ENCODE measurements at regions not wholly inside any gene's neighbourhood (a gene's known extent, or its start where the extent isn't known, plus 50 kb on each side); places are given as distances from the start of the nearest gene placed in this dataset.

DNA sequence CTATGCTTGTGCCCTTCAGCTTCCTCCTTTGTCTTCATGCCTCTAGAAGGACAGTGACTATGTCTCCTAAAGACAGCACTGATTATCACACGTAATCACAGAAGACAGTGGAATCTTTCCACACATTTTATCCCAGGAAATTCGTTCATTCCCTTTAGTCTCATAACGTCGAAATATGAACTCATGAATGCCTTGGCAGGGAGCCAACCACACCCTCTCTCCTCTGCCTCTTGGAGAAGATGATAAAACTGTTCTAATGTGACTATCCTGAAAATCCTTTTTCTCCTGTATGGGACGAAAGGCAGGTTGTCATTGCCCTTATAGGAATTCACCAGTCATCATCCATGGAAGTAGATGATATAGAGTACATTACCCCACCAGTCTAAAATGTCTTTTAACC, 726.6 kb upstream of the FANCL start:
- Histone ChIP-seq H3K27me3 (replicated peaks in 1 of 2; ENCODE audit: control insufficient read depth in 2 of 2, insufficient read depth in 2 of 2, low read length in 1 of 2) (no peaks in the 10 kb centered on the region), H3K36me3 (ENCODE audit: control insufficient read depth in 2 of 2, insufficient read depth in 2 of 2, low read length in 1 of 2) (no peaks in the 10 kb centered on the region), H4K20me1 (ENCODE audit: control insufficient read depth, insufficient read depth) (no peaks in the 10 kb centered on the region), H2AFZ (ENCODE audit: control insufficient read depth, low read depth, low read length) (no peak overlapping the region), H3K9ac (ENCODE audit: control insufficient read depth, insufficient read depth, low read length) (no peak overlapping the region), H3K27ac (ENCODE audit: control insufficient read depth, insufficient read depth) (no peak overlapping the region), H3K79me2 (ENCODE audit: control insufficient read depth, insufficient read depth, low read length) (no peaks in the 10 kb centered on the region), H3K9me3 (replicated peaks; ENCODE audit: control insufficient read depth, insufficient read depth, low read length) (no peaks in the 10 kb centered on the region), H3K4me2 (ENCODE audit: control insufficient read depth, insufficient read depth) (no peak overlapping the region), H3K4me3 (no peak overlapping the region), H3K4me1 (ENCODE audit: control insufficient read depth, insufficient read depth, low read length) (no peaks in the 10 kb centered on the region)
- DNase-seq (ENCODE audit: low read depth, low spot score) (no peak), ATAC-seq (no peak), FAIRE-seq (no peak)
- ChIA-PET CTCF (no interaction called here), POLR2A (no interaction called here), RAD21 (ENCODE audit: unreplicated experiment) (no interaction called here), SMC1A (ENCODE audit: uncharacterized antibody, unreplicated experiment) (no interaction called here)
- no TSS peak for BruUV-seq (replicated peaks)
- in situ Hi-C loops (cut with MboI): no loop called here
- intact Hi-C loops (cut with micrococcal nuclease; ENCODE audit: unreplicated experiment): no loop called here
- WGBS (ENCODE audit: insufficient coverage, insufficient replicate concordance, low lambda C conversion rate, missing lambda C conversion rate): 16% methylated on average over 5 of the region's 5 CpGs
- TF ChIP-seq SREBF2 (IDR thresholded peaks at IDR 0.05; ENCODE audit: low read length) (no peak), SPI1 (IDR thresholded peaks at IDR 0.05; ENCODE audit: borderline replicate concordance, insufficient read depth, low read depth, low read length) (no peak), SUZ12 (IDR thresholded peaks at IDR 0.05; ENCODE audit: unreplicated experiment) (no peak), MXI1 (IDR thresholded peaks at IDR 0.05; ENCODE audit: low read depth, low read length) (no peak), RAD21 (IDR thresholded peaks at IDR 0.05; ENCODE audit: insufficient read depth, low read depth, low read length) (no peak), RCOR1 (conservative IDR thresholded peaks at IDR 0.05; ENCODE audit: low read depth, low read length) (no peak), SP1 (IDR thresholded peaks at IDR 0.05; ENCODE audit: low read depth, low read length) (no peak), EGR1 (IDR thresholded peaks at IDR 0.05; ENCODE audit: borderline replicate concordance in 1 of 2, low read depth in 2 of 2, low read length in 2 of 2) (no peak), TAF1 (IDR thresholded peaks at IDR 0.05; ENCODE audit: borderline replicate concordance, low read depth, low read length) (no peak)
- TF ChIP-seq, protein P1, sequence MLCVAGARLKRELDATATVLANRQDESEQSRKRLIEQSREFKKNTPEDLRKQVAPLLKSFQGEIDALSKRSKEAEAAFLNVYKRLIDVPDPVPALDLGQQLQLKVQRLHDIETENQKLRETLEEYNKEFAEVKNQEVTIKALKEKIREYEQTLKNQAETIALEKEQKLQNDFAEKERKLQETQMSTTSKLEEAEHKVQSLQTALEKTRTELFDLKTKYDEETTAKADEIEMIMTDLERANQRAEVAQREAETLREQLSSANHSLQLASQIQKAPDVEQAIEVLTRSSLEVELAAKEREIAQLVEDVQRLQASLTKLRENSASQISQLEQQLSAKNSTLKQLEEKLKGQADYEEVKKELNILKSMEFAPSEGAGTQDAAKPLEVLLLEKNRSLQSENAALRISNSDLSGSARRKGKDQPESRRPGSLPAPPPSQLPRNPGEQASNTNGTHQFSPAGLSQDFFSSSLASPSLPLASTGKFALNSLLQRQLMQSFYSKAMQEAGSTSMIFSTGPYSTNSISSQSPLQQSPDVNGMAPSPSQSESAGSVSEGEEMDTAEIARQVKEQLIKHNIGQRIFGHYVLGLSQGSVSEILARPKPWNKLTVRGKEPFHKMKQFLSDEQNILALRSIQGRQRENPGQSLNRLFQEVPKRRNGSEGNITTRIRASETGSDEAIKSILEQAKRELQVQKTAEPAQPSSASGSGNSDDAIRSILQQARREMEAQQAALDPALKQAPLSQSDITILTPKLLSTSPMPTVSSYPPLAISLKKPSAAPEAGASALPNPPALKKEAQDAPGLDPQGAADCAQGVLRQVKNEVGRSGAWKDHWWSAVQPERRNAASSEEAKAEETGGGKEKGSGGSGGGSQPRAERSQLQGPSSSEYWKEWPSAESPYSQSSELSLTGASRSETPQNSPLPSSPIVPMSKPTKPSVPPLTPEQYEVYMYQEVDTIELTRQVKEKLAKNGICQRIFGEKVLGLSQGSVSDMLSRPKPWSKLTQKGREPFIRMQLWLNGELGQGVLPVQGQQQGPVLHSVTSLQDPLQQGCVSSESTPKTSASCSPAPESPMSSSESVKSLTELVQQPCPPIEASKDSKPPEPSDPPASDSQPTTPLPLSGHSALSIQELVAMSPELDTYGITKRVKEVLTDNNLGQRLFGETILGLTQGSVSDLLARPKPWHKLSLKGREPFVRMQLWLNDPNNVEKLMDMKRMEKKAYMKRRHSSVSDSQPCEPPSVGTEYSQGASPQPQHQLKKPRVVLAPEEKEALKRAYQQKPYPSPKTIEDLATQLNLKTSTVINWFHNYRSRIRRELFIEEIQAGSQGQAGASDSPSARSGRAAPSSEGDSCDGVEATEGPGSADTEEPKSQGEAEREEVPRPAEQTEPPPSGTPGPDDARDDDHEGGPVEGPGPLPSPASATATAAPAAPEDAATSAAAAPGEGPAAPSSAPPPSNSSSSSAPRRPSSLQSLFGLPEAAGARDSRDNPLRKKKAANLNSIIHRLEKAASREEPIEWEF (IDR thresholded peaks at IDR 0.05; ENCODE audit: insufficient replicate concordance, low read depth, low read length): no peak
- TF ChIP-seq, protein P2, sequence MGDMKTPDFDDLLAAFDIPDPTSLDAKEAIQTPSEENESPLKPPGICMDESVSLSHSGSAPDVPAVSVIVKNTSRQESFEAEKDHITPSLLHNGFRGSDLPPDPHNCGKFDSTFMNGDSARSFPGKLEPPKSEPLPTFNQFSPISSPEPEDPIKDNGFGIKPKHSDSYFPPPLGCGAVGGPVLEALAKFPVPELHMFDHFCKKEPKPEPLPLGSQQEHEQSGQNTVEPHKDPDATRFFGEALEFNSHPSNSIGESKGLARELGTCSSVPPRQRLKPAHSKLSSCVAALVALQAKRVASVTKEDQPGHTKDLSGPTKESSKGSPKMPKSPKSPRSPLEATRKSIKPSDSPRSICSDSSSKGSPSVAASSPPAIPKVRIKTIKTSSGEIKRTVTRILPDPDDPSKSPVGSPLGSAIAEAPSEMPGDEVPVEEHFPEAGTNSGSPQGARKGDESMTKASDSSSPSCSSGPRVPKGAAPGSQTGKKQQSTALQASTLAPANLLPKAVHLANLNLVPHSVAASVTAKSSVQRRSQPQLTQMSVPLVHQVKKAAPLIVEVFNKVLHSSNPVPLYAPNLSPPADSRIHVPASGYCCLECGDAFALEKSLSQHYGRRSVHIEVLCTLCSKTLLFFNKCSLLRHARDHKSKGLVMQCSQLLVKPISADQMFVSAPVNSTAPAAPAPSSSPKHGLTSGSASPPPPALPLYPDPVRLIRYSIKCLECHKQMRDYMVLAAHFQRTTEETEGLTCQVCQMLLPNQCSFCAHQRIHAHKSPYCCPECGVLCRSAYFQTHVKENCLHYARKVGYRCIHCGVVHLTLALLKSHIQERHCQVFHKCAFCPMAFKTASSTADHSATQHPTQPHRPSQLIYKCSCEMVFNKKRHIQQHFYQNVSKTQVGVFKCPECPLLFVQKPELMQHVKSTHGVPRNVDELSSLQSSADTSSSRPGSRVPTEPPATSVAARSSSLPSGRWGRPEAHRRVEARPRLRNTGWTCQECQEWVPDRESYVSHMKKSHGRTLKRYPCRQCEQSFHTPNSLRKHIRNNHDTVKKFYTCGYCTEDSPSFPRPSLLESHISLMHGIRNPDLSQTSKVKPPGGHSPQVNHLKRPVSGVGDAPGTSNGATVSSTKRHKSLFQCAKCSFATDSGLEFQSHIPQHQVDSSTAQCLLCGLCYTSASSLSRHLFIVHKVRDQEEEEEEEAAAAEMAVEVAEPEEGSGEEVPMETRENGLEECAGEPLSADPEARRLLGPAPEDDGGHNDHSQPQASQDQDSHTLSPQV (IDR thresholded peaks at IDR 0.05): no peak
- TF ChIP-seq, protein P3, sequence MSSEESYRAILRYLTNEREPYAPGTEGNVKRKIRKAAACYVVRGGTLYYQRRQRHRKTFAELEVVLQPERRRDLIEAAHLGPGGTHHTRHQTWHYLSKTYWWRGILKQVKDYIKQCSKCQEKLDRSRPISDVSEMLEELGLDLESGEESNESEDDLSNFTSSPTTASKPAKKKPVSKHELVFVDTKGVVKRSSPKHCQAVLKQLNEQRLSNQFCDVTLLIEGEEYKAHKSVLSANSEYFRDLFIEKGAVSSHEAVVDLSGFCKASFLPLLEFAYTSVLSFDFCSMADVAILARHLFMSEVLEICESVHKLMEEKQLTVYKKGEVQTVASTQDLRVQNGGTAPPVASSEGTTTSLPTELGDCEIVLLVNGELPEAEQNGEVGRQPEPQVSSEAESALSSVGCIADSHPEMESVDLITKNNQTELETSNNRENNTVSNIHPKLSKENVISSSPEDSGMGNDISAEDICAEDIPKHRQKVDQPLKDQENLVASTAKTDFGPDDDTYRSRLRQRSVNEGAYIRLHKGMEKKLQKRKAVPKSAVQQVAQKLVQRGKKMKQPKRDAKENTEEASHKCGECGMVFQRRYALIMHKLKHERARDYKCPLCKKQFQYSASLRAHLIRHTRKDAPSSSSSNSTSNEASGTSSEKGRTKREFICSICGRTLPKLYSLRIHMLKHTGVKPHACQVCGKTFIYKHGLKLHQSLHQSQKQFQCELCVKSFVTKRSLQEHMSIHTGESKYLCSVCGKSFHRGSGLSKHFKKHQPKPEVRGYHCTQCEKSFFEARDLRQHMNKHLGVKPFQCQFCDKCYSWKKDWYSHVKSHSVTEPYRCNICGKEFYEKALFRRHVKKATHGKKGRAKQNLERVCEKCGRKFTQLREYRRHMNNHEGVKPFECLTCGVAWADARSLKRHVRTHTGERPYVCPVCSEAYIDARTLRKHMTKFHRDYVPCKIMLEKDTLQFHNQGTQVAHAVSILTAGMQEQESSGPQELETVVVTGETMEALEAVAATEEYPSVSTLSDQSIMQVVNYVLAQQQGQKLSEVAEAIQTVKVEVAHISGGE (CRISPR knock-in tag; IDR thresholded peaks at IDR 0.05): no peak

Data from GM12878 (cell line).